HG03575 (cell line): ENCODE measurements at regions not wholly inside any gene's neighbourhood (a gene's known extent, or its start where the extent isn't known, plus 50 kb on each side); places are given as distances from the start of the nearest gene placed in this dataset.

Source experiments
- ATAC-seq: cut with Tn5 transposase; IDR thresholded peaks from one replicate; pipeline ENCODE4 v1.9.1; 2021; ENCODE audit not compliant: unreplicated experiment, insufficient number of reproducible peaks, low FRiP score; ENCODE audit errors: extremely low read depth

DNA sequence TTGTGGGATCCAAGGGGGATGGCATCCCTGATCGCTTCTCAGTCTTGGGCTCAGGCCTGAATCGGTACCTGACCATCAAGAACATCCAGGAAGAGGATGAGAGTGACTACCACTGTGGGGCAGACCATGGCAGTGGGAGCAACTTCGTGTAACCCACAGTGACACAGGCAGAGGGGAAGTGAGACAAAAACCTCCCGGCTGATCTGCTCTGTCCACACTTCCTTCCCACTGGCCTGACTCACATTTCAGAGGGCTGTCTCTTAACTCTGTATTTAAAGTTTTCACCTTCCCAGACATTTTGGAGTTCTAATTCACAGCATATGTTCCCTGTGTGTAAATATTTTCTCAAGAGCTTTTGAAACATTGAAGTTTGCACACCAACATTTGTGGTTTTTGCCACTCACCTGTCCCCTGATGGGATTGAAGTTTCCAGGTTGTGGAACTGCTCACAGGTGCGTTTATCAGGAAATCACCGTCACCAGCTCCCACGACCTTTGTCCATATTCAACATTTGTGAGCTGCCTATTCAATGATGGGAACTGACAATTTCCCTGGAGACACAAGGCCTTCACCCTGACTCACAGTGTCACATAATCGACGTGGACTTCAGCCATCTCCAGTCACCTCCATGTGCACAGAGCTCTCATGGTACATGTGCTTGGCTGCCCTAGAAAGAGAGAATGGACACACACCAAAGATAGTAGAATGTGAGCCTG, 99.2 kb downstream of the VPREB1 start:
- no peak for ATAC-seq

DNA sequence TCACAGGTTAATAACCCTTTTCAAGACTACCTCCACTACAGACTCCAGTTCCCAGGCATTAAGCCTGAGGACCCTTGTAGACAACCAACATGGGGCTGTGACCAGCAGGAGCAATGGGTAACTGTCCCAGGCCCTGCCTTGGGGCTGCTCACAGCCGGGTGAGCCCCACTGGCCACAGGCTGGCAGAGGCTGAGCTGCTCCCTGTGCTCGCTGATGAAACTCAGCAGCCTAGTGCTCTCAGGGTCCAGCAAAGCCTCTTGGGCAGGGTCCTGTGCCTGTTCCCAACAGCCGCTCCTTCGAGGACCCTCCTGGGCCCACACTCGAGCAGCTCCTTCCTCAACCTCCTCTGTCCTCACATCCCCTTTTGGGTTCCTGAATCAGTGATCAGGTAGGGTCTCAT, 99.8 kb downstream of the VPREB1 start:
- no peak for ATAC-seq

DNA sequence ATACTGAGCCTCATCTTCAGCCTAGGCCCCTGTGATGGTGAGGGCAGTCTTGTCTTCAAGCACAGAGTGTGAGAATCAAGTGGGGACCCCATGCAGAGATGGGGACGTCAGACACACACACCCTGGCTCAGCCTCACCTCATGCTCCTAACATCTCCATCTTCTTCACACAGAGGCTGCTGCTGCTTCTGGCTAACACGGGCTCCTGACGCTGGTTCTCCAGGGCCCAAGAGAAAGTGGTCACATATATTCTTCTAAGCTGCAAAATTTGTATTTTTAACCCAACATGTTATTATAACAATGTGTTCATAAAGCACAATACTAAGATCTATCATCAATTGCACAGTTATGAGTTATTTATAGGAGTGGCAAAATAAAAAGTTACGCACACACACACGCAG, 101.2 kb downstream of the VPREB1 start:
- no peak for ATAC-seq

DNA sequence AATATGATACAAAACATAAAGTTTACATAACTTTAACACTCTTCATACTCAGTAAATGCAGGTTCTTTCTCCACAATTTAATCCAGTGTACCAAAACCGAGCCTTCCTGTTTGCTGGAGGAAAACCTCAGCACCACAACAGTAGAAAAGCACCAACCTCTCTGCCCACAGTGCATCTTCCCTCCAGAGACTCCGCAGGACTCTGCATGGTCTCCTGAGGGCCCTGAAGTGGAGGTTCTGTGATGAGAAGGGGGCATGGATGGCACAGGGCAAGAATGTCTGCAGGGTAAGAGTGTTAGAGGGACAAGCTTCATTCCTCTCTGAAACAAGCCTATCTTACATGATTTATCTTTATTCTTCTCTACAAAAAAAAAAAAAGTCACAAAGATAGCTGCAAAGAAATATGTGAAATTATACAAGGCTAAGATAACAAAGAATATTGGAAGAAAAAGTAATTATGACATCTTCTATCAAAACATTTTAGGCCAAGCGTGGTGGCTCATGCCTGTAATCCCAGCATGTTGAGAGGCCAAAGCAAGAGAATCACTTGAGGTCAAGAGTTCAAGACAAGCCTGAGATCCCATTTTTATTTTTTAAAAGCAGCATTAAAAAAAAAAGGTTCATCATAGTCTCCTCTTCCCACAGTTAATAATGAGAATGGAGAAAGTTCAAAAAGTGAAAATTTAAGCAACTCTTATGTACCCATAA, 102.0 kb downstream of the VPREB1 start:
- ATAC-seq = no peak

DNA sequence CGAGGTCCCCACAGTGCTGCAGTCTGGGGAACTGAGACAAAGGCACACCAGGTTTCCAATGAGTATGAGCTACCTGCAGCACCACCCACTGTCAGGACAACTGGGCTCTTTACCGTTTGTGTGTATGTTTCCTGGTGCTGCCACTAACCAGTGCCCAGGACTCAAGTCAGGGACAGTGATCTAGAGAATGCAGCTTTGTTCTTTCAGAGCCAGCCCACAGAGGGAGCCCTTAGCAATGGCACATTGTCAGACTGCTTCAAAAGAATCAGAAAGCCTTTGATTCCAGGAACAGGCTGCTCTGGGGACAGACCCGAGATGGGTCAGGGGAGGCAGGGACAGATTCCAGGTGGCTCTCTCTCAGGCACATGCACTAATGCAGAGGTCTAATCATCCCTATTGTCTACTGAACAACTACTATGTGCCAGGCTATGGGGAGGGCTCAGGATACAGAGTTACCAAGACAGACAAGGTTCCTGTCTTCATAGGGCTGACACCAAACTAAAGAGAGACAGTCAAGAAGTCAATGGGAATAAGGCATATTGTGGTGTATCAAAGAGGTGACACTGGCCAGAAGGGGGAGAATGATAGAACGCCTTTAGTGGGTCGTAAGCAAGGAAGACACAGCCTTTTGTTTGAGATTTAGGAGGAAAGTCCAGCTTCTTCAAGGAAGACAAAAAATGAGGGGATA, 103.7 kb downstream of the VPREB1 start:
- no peak for ATAC-seq

DNA sequence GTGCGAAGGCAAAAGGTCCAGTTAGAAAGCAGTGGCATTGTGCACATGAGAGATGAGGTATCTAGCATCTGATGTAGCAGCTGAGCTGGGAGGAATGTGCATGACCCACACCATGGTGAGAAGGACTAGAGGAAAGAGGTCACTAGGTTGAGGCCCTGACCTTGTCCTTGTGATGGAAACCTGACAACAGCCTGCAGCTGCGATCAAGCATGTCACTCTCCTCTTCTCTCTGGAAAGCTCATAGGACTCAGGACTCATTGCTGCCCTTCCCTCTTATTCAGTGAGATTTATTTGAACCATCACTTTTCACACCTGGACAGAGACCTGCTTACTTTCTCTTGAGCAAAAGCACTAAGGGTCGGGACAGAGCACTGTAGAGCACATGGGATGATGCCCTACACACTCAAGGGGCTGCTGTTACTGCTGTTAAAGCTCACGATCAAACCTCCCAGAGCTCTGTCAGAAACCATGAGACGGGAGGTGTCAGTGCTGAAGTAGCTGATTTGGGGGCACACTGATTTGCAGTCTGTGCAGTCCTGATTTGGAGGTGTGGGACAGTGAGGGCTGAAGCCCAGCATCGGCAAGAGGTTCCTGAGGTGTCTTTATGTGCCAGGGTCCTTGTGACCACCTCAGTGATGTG, 104.3 kb downstream of the VPREB1 start:
- ATAC-seq = no peak

DNA sequence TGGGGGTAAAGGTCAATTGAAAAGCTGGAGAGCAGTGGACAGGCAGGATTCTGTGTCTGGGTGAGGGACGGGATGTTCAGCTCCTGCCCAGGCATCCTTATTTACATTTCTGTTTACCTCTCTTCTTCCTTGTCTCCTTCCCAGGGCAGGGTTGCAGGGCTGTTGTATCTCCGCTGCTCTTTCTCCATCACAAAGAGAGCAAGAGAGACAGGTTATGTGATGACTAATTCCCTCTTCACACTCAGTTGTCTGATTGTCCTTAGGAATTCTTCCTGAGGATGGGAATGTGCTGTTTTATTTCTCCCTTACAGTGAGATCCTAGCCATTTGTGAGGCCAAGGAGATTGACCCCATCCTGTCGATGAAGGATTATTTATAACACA, 104.9 kb downstream of the VPREB1 start:
- no peak for ATAC-seq

DNA sequence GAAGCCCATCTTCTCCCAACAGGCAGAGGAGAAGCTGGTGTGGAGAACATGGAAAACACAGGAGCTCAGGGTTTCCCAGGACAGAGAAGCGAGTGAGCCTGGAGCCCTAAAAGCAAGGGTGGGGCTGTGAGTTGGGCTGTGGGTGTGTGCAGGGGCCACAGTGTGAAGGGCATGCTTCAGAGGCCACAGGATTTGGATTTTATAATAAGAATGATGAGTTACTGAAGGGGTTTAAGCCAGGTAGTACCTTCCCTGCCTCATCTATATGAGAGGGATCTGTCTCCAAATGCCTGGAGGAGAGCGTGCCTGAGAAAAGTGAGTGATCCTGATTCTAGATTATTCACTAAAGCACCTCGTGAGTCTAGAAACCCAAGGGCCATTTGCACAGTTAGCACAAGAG, 106.8 kb downstream of the VPREB1 start:
- ATAC-seq = no peak

DNA sequence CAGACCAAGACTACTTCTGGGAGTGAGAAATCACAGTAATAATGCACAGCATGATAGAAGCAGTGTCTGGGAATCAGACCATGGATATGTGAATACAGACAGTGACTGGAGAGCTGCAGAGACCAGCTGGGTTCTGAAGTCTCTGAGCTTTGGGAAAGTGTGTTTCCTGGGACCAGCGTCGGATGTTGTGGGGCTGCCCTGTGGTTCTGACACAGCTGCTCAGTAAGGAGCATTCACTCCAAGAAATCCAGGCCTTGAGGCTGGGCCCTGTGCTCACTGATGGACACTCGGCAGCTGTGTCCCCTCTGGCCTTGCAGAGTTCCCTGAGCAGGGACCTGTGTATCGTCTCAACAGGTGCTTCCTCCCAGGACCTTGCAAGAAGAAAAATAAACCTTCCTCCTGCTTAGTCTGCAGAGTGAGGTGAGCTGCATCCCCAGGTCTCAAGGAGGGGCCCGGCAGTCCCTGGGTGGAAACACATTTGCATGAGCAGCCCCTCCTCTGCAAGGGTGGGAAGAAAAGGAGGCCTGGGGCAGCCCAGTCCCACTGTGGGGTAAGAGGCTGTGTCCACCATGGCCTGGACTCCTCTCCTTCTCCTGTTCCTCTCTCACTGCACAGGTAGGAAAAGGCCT, 107.9 kb downstream of the VPREB1 start:
- ATAC-seq = no peak

DNA sequence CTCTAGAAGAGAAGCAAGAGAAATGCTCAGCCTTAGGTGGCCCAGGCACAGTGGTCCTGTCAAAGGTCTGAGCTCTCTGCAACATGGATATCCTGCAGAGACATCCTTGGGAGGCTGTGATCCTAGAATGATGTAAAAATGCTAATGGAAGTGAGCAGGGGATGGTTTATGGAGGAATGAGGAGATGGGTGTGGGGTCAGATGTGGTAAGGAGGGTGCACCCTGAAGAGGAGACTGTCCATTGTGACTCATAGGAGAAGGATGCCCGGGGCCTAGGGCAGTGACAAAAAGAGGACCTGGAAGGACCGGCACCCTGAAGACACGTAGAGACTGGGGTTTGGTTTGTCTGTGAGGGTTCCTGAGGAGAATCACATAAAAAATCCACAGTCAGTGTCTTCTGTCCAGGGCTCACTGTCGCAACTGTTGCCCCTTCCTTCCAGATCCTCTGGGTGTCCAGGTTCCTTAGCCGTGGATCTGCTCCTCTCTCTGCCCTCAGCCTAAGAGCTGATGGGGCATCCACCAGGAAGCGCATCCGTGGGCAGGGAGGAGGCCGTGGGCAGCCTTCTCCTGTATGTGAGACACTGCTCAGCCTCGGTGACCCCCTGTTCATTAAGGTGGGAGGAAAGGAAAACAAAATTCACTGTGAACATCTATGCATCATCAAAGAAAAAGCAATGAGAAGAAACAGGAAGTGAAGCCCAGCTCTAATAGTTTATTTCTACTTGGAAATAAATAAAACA, 110.7 kb downstream of the VPREB1 start:
- ATAC-seq = no peak

DNA sequence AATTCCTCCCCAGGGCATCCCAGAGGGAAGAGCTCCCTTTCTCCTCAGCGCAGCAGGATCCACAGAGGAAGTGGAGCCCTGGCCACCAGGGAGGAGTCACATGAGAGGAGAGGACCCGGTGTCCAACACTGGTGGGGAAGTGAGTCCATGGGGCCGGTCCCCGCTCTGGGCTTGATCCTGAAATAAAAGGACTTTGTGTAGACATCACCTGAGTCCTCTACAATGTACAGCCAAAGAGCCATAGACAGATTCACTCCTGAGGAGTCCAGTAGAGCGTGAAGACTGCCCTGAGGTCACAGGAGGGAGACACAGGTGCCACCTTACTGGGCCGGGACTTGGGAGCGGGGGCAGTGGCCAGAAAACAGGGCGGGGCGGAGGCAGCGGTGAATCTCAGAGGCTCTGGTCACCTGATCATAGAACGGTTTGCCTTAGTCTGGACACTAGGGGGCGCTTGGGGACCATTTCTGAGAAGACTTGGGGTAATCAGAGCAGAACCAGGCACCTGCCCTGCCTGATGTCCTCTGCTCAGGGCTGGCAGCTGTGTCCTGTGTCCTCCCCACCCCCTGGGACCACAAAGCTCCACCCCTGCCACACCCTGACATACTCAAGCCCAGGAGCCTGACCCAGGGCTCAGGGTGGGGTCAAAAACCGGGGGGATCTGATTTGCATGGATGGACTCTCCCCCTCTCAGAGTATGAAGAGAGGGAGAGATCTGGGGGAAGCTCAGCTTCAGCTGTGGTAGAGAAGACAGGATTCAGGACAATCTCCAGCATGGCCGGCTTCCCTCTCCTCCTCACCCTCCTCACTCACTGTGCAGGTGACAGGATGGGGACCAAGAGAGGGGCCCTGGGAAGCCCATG, 112.7 kb downstream of the VPREB1 start:
- no peak for ATAC-seq

DNA sequence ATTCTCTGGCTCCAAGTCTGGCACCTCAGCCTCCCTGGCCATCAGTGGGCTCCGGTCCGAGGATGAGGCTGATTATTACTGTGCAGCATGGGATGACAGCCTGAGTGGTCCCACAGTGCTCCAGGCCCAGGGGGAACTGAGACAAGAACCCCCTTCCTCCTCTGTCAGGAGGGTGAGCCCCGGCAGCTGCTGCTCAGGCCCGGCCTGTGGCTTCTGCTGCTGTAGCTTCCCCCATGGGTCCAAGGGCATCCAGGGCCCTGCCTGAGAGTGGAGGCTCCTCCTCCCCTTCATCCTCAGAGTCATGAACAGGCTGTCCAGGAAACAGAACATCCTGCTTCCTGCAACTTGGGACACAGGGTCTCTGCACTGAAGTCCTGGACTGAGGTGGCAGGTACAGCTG, 113.6 kb downstream of the VPREB1 start:
- no peak for ATAC-seq

DNA sequence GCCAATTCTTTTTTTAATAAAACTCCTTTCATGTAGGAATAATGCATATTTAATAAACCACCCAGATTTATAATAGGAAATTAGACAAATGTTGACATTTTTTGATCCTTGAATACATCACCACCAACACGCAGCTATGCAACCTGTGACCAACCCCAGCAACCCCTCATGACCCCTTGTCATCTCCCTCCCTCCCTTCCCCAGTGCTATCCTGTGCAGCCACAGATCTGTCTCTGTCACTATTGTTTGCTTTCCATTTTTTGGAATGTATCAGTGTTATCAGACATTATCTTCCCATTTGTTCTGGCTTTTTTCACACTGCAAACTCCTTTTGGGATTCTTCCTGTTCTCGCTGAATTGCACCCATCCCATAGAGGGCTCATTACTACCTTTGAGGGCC, 114.1 kb downstream of the VPREB1 start:
- ATAC-seq = no peak

DNA sequence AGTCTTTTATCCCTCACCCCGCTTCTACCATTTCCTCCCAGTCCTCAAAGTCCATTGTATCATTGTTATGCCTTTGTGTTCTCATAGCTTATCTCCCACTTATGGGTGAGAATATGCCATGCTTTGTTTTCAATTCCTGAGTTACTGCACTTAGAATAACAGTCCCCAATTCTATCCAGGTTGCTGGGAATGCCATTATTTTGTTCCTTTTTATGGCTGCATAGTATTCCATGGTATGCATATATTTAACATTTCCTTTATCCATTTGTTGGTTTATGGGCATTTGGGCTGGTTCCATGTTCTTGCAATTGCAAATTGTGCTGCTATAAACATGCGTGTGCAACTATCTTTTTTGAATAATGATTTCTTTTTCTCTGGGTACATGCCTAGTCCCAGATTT, 114.9 kb downstream of the VPREB1 start:
- ATAC-seq = no peak

DNA sequence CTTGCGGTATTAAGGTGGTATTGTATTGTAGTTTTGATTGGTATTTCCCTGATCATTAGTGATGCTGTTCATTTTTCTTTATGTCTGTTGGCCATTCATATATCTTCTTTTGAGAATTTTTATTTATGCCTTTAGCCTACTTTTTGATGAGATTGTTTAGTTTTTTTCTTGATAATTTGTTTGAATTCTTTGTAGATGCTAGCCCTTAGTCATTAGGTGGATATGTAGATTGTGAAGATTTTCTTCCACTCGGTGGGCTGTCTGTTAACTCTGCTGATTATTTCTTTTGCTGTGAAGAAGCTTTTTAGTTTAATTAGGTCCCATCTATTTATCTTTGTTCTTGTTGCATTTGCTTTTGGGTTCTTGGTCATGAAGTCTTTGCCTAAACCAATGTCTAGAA, 115.4 kb downstream of the VPREB1 start:
- ATAC-seq = no peak

DNA sequence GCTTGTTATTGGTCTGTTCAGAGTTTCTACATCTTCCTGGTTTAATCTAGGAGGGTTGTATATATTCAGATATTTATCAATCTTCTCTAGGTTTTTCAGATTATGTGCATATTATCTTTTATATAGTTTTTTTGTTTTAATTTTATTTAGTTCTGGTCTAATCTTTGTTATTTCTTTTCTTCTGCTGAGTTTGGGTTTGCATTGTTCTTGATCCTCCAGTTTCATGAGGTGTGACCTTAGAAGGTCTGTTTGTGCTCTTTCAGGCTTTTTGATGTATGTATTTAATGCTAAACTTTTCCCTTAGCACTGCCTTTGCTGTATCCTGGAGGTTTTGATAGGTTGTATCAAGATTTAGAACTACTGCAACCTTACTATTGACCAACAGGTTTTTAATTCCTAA, 117.7 kb downstream of the VPREB1 start:
- ATAC-seq = no peak

DNA sequence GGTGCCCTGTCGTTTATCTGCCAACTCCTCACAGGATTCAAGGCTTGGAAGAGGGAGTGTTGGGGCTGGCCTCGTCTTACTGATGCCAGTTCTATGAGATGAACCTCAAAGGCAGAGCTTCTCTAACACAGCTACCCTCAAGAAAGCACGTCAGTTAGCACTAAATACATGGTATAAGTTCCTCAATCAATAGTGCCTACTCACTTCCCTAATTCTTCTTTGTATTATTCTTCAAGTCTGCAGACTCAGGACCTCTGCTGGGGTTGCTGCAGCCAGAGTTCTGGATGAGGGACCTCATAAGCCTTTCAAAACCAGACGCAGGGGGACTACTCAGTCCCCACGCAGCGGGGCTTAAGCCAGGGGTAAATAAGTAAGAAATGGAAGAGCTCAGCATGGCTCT, 118.3 kb downstream of the VPREB1 start:
- ATAC-seq = no peak

DNA sequence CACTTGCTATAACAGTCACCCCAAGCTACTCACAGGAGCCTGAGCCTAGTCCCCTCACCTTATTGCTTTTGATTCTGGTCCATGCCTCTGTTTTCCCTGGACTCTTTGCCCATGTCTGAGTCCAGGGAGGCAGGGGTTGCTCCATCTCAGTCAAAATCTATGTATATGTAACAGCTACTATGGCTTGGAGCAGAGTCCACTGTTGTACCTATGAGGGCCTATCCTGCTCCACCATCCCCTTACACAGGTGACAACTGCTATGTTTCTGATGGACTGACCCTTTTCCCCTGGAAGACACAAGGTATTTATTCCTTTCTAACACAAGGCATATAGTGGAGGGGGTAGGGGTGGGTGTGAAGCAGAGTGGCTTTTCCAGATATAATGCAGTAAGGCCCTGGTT, 119.6 kb downstream of the VPREB1 start:
- no peak for ATAC-seq
